ENCODE measurements at regions not wholly inside any gene's neighbourhood (a gene's known extent, or its start where the extent isn't known, plus 50 kb on each side); places are given as distances from the start of the nearest gene placed in this dataset.

- Mint-ChIP-seq H3K36me3 (ENCODE audit: insufficient read depth in 1 of 3, low read depth in 3 of 3) (no peaks in the 10 kb centered on the region), H3K4me1 (no peaks in the 10 kb centered on the region), H3K27ac (no peak overlapping the region), H3K27me3 (ENCODE audit: low read depth) (no peaks in the 10 kb centered on the region), H3K4me3 (no peak overlapping the region), H3K9me3 (no peaks in the 10 kb centered on the region)
- H4K8ac ChIP-seq (replicated peaks; ENCODE audit: insufficient read length, low read depth, low read length) = no peak overlapping the region
- H4K91ac ChIP-seq (ENCODE audit: insufficient read length, low read depth, low read length) = no peak overlapping the region
- DNase-seq = no peak
- H3K9ac ChIP-seq (ENCODE audit: extremely low read depth, insufficient read length, low read length) = no peak overlapping the region
- no peak overlapping the region for H3K4ac ChIP-seq (ENCODE audit: low read depth, low read length)
- no peak overlapping the region for H2BK120ac ChIP-seq (ENCODE audit: low read depth, low read length, poor library complexity, severe bottlenecking)
- H2AFZ ChIP-seq (ENCODE audit: low read length) = no peak overlapping the region
- no peak overlapping the region for H4K5ac ChIP-seq (ENCODE audit: insufficient read length, low read depth, low read length)
- H2BK12ac ChIP-seq (ENCODE audit: insufficient read length, low read depth, low read length) = no peak overlapping the region
- H3K27me3 ChIP-seq (ENCODE audit: insufficient read depth, low read length) = no peaks in the 10 kb centered on the region
- no peak overlapping the region for H3K18ac ChIP-seq (ENCODE audit: insufficient read length, low read depth, low read length)
- no peaks in the 10 kb centered on the region for H3K23me2 ChIP-seq (ENCODE audit: insufficient read length, low read depth, low read length, poor library complexity, severe bottlenecking)
- no peak overlapping the region for H2BK5ac ChIP-seq (ENCODE audit: insufficient read length, low read length)
- H3K4me2 ChIP-seq (ENCODE audit: insufficient read depth, insufficient read length, low read length) = no peak overlapping the region
- H3K27ac ChIP-seq (ENCODE audit: insufficient read length, low read depth, low read length) = no peak overlapping the region
- no peaks in the 10 kb centered on the region for H4K20me1 ChIP-seq (ENCODE audit: control insufficient read depth, insufficient read depth, insufficient read length)
- no peak overlapping the region for H3K56ac ChIP-seq (ENCODE audit: insufficient read length, low read depth, low read length)
- H3K79me1 ChIP-seq (ENCODE audit: insufficient read depth, low read depth, low read length, poor library complexity, severe bottlenecking) = no peaks in the 10 kb centered on the region
- no peak overlapping the region for H3K14ac ChIP-seq (ENCODE audit: insufficient read depth, low read length)
- no peaks in the 10 kb centered on the region for H3K79me2 ChIP-seq (ENCODE audit: insufficient read depth, low read length)
- H2BK15ac ChIP-seq (ENCODE audit: low read depth, low read length) = no peak overlapping the region
- peak; percentile 39; the same call in 2 of the 3 replicates for TF ChIP-seq CTCF (conservative IDR thresholded peaks at IDR 0.05)
- H3K9me3 ChIP-seq (ENCODE audit: control insufficient read depth, low read depth, low read length) = no peaks in the 10 kb centered on the region
- H3K4me1 ChIP-seq (ENCODE audit: insufficient read depth, low read length) = no peaks in the 10 kb centered on the region
- H2AK5ac ChIP-seq (ENCODE audit: insufficient read length, low read length) = no peak overlapping the region
- no peak overlapping the region for H3K23ac ChIP-seq (ENCODE audit: insufficient read length, low read depth, low read length)
- H3T11ph ChIP-seq (ENCODE audit: low read length) = no peak overlapping the region
- no CpG with 5 or more reads among the region's 5 CpGs for WGBS (ENCODE audit: extremely low coverage, insufficient read length, low lambda C conversion rate)
- no peak overlapping the region for H2BK20ac ChIP-seq (ENCODE audit: low read depth, low read length, poor library complexity, severe bottlenecking)
These were observed 2486.0 kb upstream of the PCDH20 start for GRCh38 chr13:63901630-63902029.
